AG10803 (cell line): ENCODE measurements at regions not wholly inside any gene's neighbourhood (a gene's known extent, or its start where the extent isn't known, plus 50 kb on each side); places are given as distances from the start of the nearest gene placed in this dataset.

Source experiments
- DNase-seq: peaks from one replicate; pipeline ENCODE4 v3.0.0; 2010; ENCODE audit warnings: low read depth
- H3K4me3 ChIP-seq: 2 replicates; pipeline ENCODE4 v1.5.1; 2011; ENCODE audit warnings: mild to moderate bottlenecking, low read length, control low read depth
- TF ChIP-seq, protein P1 (sequence below): conservative IDR thresholded peaks from 2 replicates; pipeline ENCODE4 v1.5.1; 2011; ENCODE audit warnings: mild to moderate bottlenecking, low read length, control low read depth, inconsistent platforms

DNA sequence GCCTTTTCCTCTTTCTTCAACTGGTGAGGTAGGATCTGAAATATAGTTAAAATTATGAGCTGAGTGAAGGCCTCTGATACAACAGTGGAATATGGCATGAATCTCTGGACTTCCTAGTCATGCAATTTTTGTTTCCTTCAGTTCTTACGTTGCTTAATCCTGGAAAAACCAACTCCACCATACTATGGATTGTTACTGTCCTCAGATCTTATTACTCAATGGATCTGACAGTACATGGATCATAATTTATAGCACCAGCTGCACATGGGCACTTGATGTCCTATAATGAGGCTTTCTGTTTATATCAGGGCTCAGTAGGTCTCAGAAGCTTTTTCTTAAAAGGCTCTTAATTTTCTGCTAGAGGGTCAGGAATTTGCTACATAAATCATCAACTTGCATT, 1341.0 kb upstream of the EYS start:
- no peak overlapping the region for H3K4me3 ChIP-seq
- DNase-seq = no peak
- TF ChIP-seq, protein P1, sequence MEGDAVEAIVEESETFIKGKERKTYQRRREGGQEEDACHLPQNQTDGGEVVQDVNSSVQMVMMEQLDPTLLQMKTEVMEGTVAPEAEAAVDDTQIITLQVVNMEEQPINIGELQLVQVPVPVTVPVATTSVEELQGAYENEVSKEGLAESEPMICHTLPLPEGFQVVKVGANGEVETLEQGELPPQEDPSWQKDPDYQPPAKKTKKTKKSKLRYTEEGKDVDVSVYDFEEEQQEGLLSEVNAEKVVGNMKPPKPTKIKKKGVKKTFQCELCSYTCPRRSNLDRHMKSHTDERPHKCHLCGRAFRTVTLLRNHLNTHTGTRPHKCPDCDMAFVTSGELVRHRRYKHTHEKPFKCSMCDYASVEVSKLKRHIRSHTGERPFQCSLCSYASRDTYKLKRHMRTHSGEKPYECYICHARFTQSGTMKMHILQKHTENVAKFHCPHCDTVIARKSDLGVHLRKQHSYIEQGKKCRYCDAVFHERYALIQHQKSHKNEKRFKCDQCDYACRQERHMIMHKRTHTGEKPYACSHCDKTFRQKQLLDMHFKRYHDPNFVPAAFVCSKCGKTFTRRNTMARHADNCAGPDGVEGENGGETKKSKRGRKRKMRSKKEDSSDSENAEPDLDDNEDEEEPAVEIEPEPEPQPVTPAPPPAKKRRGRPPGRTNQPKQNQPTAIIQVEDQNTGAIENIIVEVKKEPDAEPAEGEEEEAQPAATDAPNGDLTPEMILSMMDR = no peak

DNA sequence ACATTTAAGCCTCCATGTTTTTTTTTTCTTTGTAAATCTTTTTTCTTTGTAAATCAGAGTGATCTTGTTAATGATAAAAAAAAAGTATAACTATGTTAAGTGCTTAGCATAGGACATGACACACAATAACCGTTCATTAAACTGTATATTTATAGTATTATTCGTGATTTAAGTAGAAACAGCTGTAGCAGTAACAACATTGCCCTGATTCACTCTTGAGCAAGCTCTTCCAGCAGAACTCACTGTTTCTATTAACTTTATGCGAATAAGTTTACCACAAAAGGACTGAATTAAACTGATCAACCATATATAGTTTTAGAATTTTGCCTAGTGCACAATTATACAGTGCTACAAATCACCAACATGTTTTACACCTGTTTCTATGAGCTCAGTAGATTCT, 1338.0 kb upstream of the EYS start:
- no peak for DNase-seq
- TF ChIP-seq, protein P1 = no peak

GRCh38 chr6:67031451-67031850, 1324.4 kb upstream of the EYS start:
- H3K4me3 ChIP-seq = no peak overlapping the region
- TF ChIP-seq, protein P1 = no peak
- no peak for DNase-seq

More for the DNA sequence above, 1338.0 kb upstream of the EYS start:
- H3K4me3 ChIP-seq = no peak overlapping the region

- no peak overlapping the region for H3K4me3 ChIP-seq
- TF ChIP-seq, protein P1 = no peak
- no peak for DNase-seq
Measured at GRCh38 chr6:67030861-67031260, 1323.8 kb upstream of the EYS start.

- H3K4me3 ChIP-seq = no peak overlapping the region
- DNase-seq = no peak
- TF ChIP-seq, protein P1 = no peak
Measured at GRCh38 chr6:67016921-67017460, 1310.0 kb upstream of the EYS start.

- no peak for DNase-seq
- no peak overlapping the region for H3K4me3 ChIP-seq
Measured at GRCh38 chr6:67011441-67011840, 1304.4 kb upstream of the EYS start.

GRCh38 chr6:67009818-67010217, 1302.8 kb upstream of the EYS start:
- no peak for DNase-seq
- TF ChIP-seq, protein P1 = no peak

More at GRCh38 chr6:67011441-67011840, 1304.4 kb upstream of the EYS start:
- TF ChIP-seq, protein P1 = no peak

More at GRCh38 chr6:67009818-67010217, 1302.8 kb upstream of the EYS start:
- H3K4me3 ChIP-seq = no peak overlapping the region
